ENCODE measurements at regions not wholly inside any gene's neighbourhood (a gene's known extent, or its start where the extent isn't known, plus 50 kb on each side); places are given as distances from the start of the nearest gene placed in this dataset.
"Not testable (repeated sequence)": the region's sequence is repeated elsewhere in the genome, so short reads cannot be mapped to it uniquely, and the experiment has no call there.

DNA sequence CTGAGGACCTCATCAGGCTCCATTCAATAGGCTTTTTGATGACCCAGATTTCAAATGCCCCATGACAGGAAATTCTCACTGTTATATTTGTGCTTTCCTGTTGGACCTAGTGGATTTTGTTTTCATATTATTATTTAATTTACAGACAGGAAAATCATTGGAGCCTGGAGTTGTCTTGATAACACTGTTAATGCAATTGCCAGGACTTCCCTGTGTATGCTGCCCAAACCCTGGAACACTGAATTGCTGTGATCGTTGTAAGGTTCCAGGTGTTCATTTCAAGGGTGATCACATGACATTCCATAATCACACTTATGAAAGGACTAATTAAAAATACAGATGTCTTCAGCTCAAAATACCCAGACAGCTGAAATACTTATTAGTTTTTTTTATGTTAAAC lies 783.2 kb downstream of the DHX35 start:
- no peaks in the 10 kb centered on the region for H3K27me3 ChIP-seq (ENCODE audit: control insufficient read depth in 1 of 2, insufficient read depth in 2 of 2, low read length in 2 of 2)
- no peak overlapping the region for H3K27ac ChIP-seq (ENCODE audit: low read depth, low read length)
- H3K9me3 ChIP-seq (ENCODE audit: control insufficient read depth in 1 of 2, low read length in 2 of 2) = peaks cover 5 to 6% of the 10 kb centered on the region in 2 donors
- no peak overlapping the region for H3K4me3 ChIP-seq (ENCODE audit: low read depth in 1 of 2, low read length in 2 of 2)
- no peaks in the 10 kb centered on the region for H3K4me1 ChIP-seq (ENCODE audit: control insufficient read depth in 1 of 2, insufficient read depth in 2 of 2, low read length in 2 of 2)
- H3K36me3 ChIP-seq (ENCODE audit: control insufficient read depth in 1 of 2, insufficient read depth in 2 of 2, low read length in 2 of 2) = no peaks in the 10 kb centered on the region
- H3K9ac ChIP-seq (ENCODE audit: low read depth in 1 of 2, low read length in 2 of 2) = no peak overlapping the region

DNA sequence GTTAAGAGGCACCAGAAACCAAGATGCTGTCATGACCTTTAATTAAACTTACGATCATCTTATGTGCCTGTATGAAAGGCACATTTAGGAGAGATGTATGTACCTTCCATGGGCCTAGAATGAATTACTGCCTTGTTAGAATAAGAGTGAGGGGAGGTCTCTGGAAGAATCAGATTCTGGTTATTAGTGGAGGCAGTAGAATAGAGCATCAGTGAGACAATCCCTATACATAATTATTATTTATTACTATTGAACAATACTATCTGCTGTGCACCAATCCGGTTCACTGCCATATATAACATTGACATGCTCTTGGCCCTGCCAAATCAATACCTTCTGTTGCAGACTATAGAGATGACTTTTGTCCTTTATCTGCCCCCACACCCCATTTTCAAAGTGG lies 776.5 kb downstream of the DHX35 start:
- no peaks in the 10 kb centered on the region for H3K36me3 ChIP-seq (ENCODE audit: control insufficient read depth in 1 of 2, insufficient read depth in 2 of 2, low read length in 2 of 2)
- H3K4me1 ChIP-seq (ENCODE audit: control insufficient read depth in 1 of 2, insufficient read depth in 2 of 2, low read length in 2 of 2) = no peaks in the 10 kb centered on the region

DNA sequence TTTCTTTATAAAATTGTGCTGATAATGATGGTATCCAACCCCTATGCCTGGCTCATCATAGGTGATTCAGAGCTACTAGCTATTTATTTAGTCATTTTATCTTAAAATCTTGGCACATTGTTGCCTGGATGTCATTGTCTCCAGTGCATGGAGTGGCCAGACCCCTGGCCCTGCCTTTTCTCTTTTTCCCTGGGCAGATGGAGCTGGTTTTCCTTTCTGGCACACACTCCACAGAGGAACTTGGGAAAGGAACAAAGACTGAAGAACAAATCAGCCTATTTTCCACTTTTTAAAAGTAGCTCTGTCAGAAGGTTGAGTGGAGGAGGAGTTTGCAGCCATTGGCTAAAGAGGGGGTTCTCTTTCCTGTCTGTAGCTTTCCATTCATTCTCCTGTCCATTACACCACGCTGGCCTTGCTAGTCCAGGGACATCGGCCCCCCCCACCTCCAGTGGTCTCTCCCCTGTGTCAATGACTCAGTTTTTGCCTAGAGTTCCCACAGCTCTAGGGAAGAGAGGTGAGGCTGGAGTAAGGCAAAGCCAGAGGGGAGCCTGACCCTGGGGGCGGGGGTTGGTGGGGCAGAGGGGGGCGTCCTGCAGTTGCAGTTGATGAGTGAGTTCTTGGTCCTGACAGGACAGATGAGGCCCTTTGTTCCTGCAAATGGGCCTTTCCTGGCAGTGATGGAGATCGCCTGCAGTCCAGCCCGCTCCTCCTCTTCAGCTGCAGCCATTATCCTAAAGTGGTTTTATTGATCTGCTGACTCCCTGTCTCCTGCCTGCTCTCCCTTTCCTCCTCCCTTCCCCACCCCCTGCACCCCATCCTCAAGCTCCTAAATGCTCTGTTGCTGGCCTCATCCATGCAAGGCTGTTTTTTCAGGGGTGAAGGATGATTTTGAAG lies 774.5 kb downstream of the DHX35 start:
- no peaks in the 10 kb centered on the region for H3K36me3 ChIP-seq (ENCODE audit: control insufficient read depth in 1 of 2, insufficient read depth in 2 of 2, low read length in 2 of 2)
- H3K9me3 ChIP-seq (ENCODE audit: control insufficient read depth in 1 of 2, low read length in 2 of 2) = peaks cover 0 to 7% of the 10 kb centered on the region in 2 donors
- H3K4me3 ChIP-seq (ENCODE audit: low read depth in 1 of 2, low read length in 2 of 2) = no peak overlapping the region
- H3K9ac ChIP-seq (ENCODE audit: low read depth in 1 of 2, low read length in 2 of 2) = no peak overlapping the region
- H3K27me3 ChIP-seq (ENCODE audit: control insufficient read depth in 1 of 2, insufficient read depth in 2 of 2, low read length in 2 of 2) = no peaks in the 10 kb centered on the region
- no peaks in the 10 kb centered on the region for H3K4me1 ChIP-seq (ENCODE audit: control insufficient read depth in 1 of 2, insufficient read depth in 2 of 2, low read length in 2 of 2)
- H3K27ac ChIP-seq (ENCODE audit: low read depth, low read length) = no peak overlapping the region

More for the DNA sequence above, 776.5 kb downstream of the DHX35 start:
- no peak overlapping the region for H3K27ac ChIP-seq (ENCODE audit: low read depth, low read length)
- H3K27me3 ChIP-seq (ENCODE audit: control insufficient read depth in 1 of 2, insufficient read depth in 2 of 2, low read length in 2 of 2) = no peaks in the 10 kb centered on the region
- no peaks in the 10 kb centered on the region for H3K9me3 ChIP-seq (ENCODE audit: control insufficient read depth in 1 of 2, low read length in 2 of 2)
- H3K4me3 ChIP-seq (ENCODE audit: low read depth in 1 of 2, low read length in 2 of 2) = no peak overlapping the region
- no peak overlapping the region for H3K9ac ChIP-seq (ENCODE audit: low read depth in 1 of 2, low read length in 2 of 2)

DNA sequence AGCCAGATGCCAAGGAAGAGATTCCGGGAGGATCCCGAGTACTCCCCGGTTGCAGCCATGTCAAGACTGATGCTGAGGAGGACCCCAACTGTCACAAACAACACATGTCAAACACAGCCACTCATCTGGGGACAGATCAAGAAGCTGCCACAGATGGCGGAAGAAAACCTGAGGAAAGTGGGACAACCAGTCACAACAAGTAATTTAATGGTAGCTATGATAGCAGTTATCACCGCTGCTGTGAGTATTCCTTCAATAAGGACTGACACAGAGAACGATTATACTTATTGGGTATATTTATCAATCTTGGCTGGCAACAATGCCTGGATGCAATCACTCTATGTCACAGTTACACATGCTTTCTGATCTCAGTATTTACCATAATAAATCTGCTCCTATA lies 763.4 kb downstream of the DHX35 start:
- H3K36me3 ChIP-seq (ENCODE audit: control insufficient read depth in 1 of 2, insufficient read depth in 2 of 2, low read length in 2 of 2); H3K9ac ChIP-seq (ENCODE audit: low read depth in 1 of 2, low read length in 2 of 2); H3K4me1 ChIP-seq (ENCODE audit: control insufficient read depth in 1 of 2, insufficient read depth in 2 of 2, low read length in 2 of 2); H3K27me3 ChIP-seq (ENCODE audit: control insufficient read depth in 1 of 2, insufficient read depth in 2 of 2, low read length in 2 of 2); H3K27ac ChIP-seq (ENCODE audit: low read depth, low read length); H3K4me3 ChIP-seq (ENCODE audit: low read depth in 1 of 2, low read length in 2 of 2): not testable (repeated sequence)
- H3K9me3 ChIP-seq (ENCODE audit: control insufficient read depth in 1 of 2, low read length in 2 of 2) = peaks cover 20 to 29% of the 10 kb centered on the region in 2 donors

DNA sequence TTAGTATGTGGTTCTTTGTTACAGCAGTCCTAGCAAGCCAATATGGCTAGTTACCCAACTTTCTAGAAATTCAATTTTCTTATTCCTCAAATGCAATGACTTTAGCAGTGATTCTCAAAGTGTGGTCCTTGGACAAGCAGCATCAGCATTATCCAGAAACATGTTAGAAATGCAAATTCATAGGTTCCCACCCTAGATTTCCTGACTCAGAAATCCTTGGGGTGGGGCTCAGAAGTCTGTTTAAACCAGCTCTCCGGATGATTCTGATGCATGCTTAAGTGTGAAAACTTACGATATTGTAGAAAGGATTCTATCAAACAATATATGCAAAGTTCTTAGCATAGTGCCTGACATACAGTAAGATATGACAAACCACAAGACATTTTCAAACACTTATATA lies 757.1 kb downstream of the DHX35 start:
- H3K9me3 ChIP-seq (ENCODE audit: control insufficient read depth in 1 of 2, low read length in 2 of 2) = no peaks in the 10 kb centered on the region
- no peaks in the 10 kb centered on the region for H3K36me3 ChIP-seq (ENCODE audit: control insufficient read depth in 1 of 2, insufficient read depth in 2 of 2, low read length in 2 of 2)
- H3K9ac ChIP-seq (ENCODE audit: low read depth in 1 of 2, low read length in 2 of 2) = no peak overlapping the region
- no peak overlapping the region for H3K27ac ChIP-seq (ENCODE audit: low read depth, low read length)
- H3K4me1 ChIP-seq (ENCODE audit: control insufficient read depth in 1 of 2, insufficient read depth in 2 of 2, low read length in 2 of 2) = no peaks in the 10 kb centered on the region
- no peaks in the 10 kb centered on the region for H3K27me3 ChIP-seq (ENCODE audit: control insufficient read depth in 1 of 2, insufficient read depth in 2 of 2, low read length in 2 of 2)
- H3K4me3 ChIP-seq (ENCODE audit: low read depth in 1 of 2, low read length in 2 of 2) = no peak overlapping the region

DNA sequence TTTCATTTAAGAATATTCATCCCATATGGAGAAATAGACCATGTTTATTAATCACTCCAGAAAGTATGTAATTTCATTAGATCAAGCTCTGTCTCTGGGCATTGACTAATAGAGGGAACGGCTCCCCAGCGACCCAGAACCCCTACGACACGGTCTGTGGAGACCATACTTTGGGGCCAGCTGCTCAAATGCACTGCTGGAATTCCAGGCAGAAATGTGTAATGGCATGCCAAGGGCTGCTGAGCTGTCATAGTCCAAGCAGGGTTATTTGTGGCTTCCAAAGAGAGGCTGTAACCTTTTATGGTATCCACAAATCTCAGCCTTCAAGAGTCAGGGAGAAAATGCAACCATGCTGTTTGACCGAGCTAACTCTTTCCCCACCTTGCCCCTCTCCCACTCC lies 755.8 kb downstream of the DHX35 start:
- no peaks in the 10 kb centered on the region for H3K27me3 ChIP-seq (ENCODE audit: control insufficient read depth in 1 of 2, insufficient read depth in 2 of 2, low read length in 2 of 2)
- no peaks in the 10 kb centered on the region for H3K9me3 ChIP-seq (ENCODE audit: control insufficient read depth in 1 of 2, low read length in 2 of 2)
- H3K36me3 ChIP-seq (ENCODE audit: control insufficient read depth in 1 of 2, insufficient read depth in 2 of 2, low read length in 2 of 2) = no peaks in the 10 kb centered on the region
- no peak overlapping the region for H3K27ac ChIP-seq (ENCODE audit: low read depth, low read length)
- no peak overlapping the region for H3K4me3 ChIP-seq (ENCODE audit: low read depth in 1 of 2, low read length in 2 of 2)
- no peaks in the 10 kb centered on the region for H3K4me1 ChIP-seq (ENCODE audit: control insufficient read depth in 1 of 2, insufficient read depth in 2 of 2, low read length in 2 of 2)
- no peak overlapping the region for H3K9ac ChIP-seq (ENCODE audit: low read depth in 1 of 2, low read length in 2 of 2)

DNA sequence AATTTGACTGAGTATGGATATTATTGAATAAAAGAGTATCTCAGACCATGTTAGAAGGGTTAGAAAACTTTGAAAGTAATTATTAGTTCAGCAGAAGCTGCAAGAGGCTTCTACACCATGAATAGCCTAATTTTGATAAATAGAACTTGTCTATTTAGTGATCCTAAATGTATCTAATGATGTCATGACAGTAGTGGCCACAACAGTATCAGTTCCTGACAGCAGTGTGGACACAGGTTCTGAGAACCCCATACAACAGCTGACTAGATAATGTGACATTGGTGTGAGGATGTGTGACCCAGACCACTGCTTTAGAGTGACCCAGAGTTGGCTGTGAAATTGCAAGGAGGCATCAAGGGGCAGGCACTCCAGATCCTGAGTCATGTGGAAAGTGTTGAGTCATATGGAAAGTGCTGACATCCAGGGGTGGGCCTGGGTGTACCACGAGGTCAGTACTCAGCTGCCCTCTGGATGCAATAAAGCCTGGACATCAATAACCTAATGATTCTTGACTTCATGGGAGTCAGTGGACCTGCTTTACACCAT lies 754.7 kb downstream of the DHX35 start:
- Histone ChIP-seq H3K4me3 (ENCODE audit: low read depth in 1 of 2, low read length in 2 of 2) (no peak overlapping the region), H3K4me1 (ENCODE audit: control insufficient read depth in 1 of 2, insufficient read depth in 2 of 2, low read length in 2 of 2) (no peaks in the 10 kb centered on the region), H3K36me3 (ENCODE audit: control insufficient read depth in 1 of 2, insufficient read depth in 2 of 2, low read length in 2 of 2) (no peaks in the 10 kb centered on the region), H3K27me3 (ENCODE audit: control insufficient read depth in 1 of 2, insufficient read depth in 2 of 2, low read length in 2 of 2) (no peaks in the 10 kb centered on the region), H3K9ac (ENCODE audit: low read depth in 1 of 2, low read length in 2 of 2) (no peak overlapping the region), H3K27ac (ENCODE audit: low read depth, low read length) (no peak overlapping the region), H3K9me3 (ENCODE audit: control insufficient read depth in 1 of 2, low read length in 2 of 2) (no peaks in the 10 kb centered on the region)

DNA sequence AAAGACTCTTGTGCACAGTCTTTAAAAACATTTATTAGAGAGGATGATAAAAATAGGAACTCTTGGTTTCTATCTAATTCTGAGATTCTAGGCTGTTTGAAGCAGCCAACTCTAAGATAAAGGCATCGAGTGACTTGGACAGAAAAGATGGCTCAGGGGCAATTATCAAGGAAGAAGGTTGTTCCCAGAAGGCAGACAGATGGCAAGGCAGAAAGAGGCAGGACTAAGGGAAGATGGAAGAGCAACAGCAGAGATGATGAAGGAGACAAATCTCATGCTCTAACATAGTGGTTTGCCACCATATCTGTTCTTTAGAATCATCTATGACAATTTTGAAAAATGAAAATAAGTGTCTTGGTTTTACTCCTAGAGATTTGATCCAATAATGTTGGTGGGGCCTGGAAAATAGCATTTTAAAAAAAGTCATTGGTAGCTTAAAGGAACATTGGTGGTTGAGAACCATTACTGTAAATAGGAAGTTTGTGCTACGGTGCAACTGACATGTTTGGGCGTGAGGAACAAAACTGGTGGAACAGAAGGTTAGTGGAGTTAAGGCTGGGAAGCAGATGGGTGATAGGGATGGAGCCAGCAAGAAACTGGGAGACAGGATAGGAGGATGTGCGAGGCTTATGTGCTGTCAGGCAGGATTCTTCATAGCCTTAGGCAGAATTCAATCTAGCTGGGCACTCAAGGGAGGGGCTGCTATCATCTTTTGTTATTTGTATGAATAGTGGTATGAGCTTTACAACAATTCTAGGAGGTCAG lies 751.1 kb downstream of the DHX35 start:
- Histone ChIP-seq H3K9ac (ENCODE audit: low read depth in 1 of 2, low read length in 2 of 2) (no peak overlapping the region), H3K36me3 (ENCODE audit: control insufficient read depth in 1 of 2, insufficient read depth in 2 of 2, low read length in 2 of 2) (no peaks in the 10 kb centered on the region), H3K27ac (ENCODE audit: low read depth, low read length) (no peak overlapping the region), H3K4me1 (ENCODE audit: control insufficient read depth in 1 of 2, insufficient read depth in 2 of 2, low read length in 2 of 2) (no peaks in the 10 kb centered on the region), H3K27me3 (ENCODE audit: control insufficient read depth in 1 of 2, insufficient read depth in 2 of 2, low read length in 2 of 2) (no peaks in the 10 kb centered on the region), H3K4me3 (ENCODE audit: low read depth in 1 of 2, low read length in 2 of 2) (no peak overlapping the region), H3K9me3 (ENCODE audit: control insufficient read depth in 1 of 2, low read length in 2 of 2) (no peaks in the 10 kb centered on the region)

DNA sequence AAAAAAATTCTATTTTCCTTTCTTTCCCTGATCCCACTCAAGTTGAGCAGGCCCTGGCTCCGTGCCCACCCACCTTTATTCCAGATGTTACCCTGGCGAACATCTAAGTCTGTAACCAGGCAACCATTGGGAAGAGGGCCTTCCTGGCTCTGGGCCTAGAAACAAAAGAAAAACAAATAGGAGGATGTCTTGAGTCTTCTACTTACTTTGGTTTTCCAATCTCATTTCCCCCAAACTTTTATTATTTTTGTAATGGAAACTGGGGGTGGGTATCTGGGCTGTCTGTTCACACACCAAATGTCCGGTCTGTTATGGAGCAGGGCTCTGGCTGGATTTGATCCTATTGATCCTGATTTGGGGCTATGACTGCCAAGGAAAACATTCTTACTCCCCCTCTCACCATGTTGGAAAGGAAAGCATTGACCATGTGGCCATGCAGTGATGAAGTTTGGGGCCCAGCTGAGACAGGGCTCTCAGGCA lies 744.1 kb downstream of the DHX35 start:
- Histone ChIP-seq H3K27me3 (ENCODE audit: control insufficient read depth in 1 of 2, insufficient read depth in 2 of 2, low read length in 2 of 2) (no peaks in the 10 kb centered on the region), H3K27ac (ENCODE audit: low read depth, low read length) (no peak overlapping the region), H3K4me1 (ENCODE audit: control insufficient read depth in 1 of 2, insufficient read depth in 2 of 2, low read length in 2 of 2) (no peaks in the 10 kb centered on the region), H3K9ac (ENCODE audit: low read depth in 1 of 2, low read length in 2 of 2) (no peak overlapping the region), H3K9me3 (ENCODE audit: control insufficient read depth in 1 of 2, low read length in 2 of 2) (no peaks in the 10 kb centered on the region), H3K36me3 (ENCODE audit: control insufficient read depth in 1 of 2, insufficient read depth in 2 of 2, low read length in 2 of 2) (no peaks in the 10 kb centered on the region), H3K4me3 (ENCODE audit: low read depth in 1 of 2, low read length in 2 of 2) (no peak overlapping the region)

DNA sequence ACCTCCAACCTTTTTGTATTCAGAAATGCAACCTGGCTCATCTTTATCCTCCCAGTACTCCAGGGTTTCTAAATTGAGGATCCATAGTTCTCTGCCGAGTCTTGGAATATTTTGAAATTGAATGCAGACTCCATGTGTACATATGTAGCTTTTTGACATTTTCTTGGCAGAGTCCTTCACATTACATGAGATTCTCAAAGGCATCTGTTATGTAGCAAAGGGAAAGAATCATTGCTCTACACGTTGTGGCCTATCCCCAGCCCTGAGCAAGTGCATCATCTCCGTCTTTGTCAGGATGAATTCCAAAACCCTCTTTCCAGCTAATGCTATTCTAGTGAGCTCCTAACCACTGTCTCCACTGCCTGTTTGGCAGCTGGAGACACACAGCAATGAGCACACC lies 742.9 kb downstream of the DHX35 start:
- Histone ChIP-seq H3K9me3 (ENCODE audit: control insufficient read depth in 1 of 2, low read length in 2 of 2) (no peaks in the 10 kb centered on the region), H3K9ac (ENCODE audit: low read depth in 1 of 2, low read length in 2 of 2) (no peak overlapping the region), H3K36me3 (ENCODE audit: control insufficient read depth in 1 of 2, insufficient read depth in 2 of 2, low read length in 2 of 2) (no peaks in the 10 kb centered on the region), H3K4me1 (ENCODE audit: control insufficient read depth in 1 of 2, insufficient read depth in 2 of 2, low read length in 2 of 2) (no peaks in the 10 kb centered on the region), H3K4me3 (ENCODE audit: low read depth in 1 of 2, low read length in 2 of 2) (no peak overlapping the region), H3K27ac (ENCODE audit: low read depth, low read length) (no peak overlapping the region), H3K27me3 (ENCODE audit: control insufficient read depth in 1 of 2, insufficient read depth in 2 of 2, low read length in 2 of 2) (no peaks in the 10 kb centered on the region)

Measured in duodenal mucosa (tissue), 2 donors.